CD8-positive, alpha-beta memory T cell (primary cell): ENCODE measurements at regions not wholly inside any gene's neighbourhood (a gene's known extent, or its start where the extent isn't known, plus 50 kb on each side); places are given as distances from the start of the nearest gene placed in this dataset.

Source experiments
- CTCF ChIA-PET: fragments of 350-600 bp; sonication (Branson Sonifier 250); formaldehyde crosslinking; loops from one replicate; lab custom pipeline; 2021; ENCODE audit warnings: antibody characterized with exemption; lab: Charles Lee
- POLR2A ChIA-PET: fragments of 350-600 bp; sonication (Branson Sonifier 250); formaldehyde crosslinking; loops from one replicate; lab custom pipeline; 2021; ENCODE audit warnings: antibody characterized with exemption; lab: Charles Lee
- DNase-seq, 5 donors: peaks; one replicate each; pipeline versions ENCODE4 v3.0.0 to v3.0.0-alpha.2; 2020 to 2022; ENCODE audit warnings: mixed read lengths in 1 of 5
- H3K27ac ChIP-seq: one replicate; pipeline ENCODE4 v1.7.0; 2013; ENCODE audit warnings: low read depth, mild to moderate bottlenecking, low read length, moderate library complexity
- H3K27me3 ChIP-seq: 2 replicates; pipeline ENCODE4 v1.7.0; 2013; ENCODE audit warnings: low read length, mild to moderate bottlenecking; ENCODE audit not compliant: insufficient read depth, poor library complexity, severe bottlenecking
- H3K36me3 ChIP-seq: 2 replicates; pipeline ENCODE4 v1.7.0; 2013; ENCODE audit warnings: mild to moderate bottlenecking, low read length, moderate library complexity; ENCODE audit not compliant: insufficient read depth
- H3K4me1 ChIP-seq: 2 replicates; pipeline ENCODE4 v1.7.0; 2013; ENCODE audit warnings: mild to moderate bottlenecking, low read length, moderate library complexity; ENCODE audit not compliant: insufficient read depth
- H3K4me3 ChIP-seq: 2 replicates; pipeline ENCODE4 v1.7.0; 2013; ENCODE audit warnings: mild to moderate bottlenecking, low read length
- H3K9me3 ChIP-seq: 2 replicates; pipeline ENCODE4 v1.7.0; 2013; ENCODE audit warnings: mild to moderate bottlenecking, low read length
- H3K27ac Mint-ChIP-seq, 8 donors: one replicate each; pipeline ENCODE4 v1.8.0; 2020 to 2021; ENCODE audit warnings: mixed read lengths in 8 of 8, mild to moderate bottlenecking in 6 of 8, inconsistent platforms in 3 of 8, moderate library complexity in 3 of 8
- H3K27me3 Mint-ChIP-seq, 2 donors: one replicate each; pipeline ENCODE4 v1.8.0; 2020 to 2021; ENCODE audit warnings: mixed read lengths in 2 of 2, mild to moderate bottlenecking in 1 of 2, moderate library complexity in 1 of 2
- H3K36me3 Mint-ChIP-seq, 3 donors: one replicate each; pipeline ENCODE4 v1.8.0; 2020 to 2021; ENCODE audit warnings: mixed read lengths in 3 of 3, inconsistent platforms in 1 of 3, mild to moderate bottlenecking in 1 of 3
- H3K4me1 Mint-ChIP-seq, 3 donors: one replicate each; pipeline ENCODE4 v1.8.0; 2020 to 2021; ENCODE audit warnings: mixed read lengths in 3 of 3, inconsistent platforms in 1 of 3, mild to moderate bottlenecking in 1 of 3
- H3K4me3 Mint-ChIP-seq, 7 donors: one replicate each; pipeline ENCODE4 v1.8.0; 2020 to 2021; ENCODE audit warnings: mixed read lengths in 7 of 7, mild to moderate bottlenecking in 6 of 7, moderate library complexity in 4 of 7, inconsistent platforms in 2 of 7
- H3K9me3 Mint-ChIP-seq, 5 donors: one replicate each; pipeline ENCODE4 v1.8.0; 2020 to 2022; ENCODE audit warnings: mixed read lengths in 5 of 5, mild to moderate bottlenecking in 3 of 5, moderate library complexity in 2 of 5, inconsistent platforms in 1 of 5

- no peak for DNase-seq
- Histone ChIP-seq H3K36me3 (no peaks in the 10 kb centered on the region), H3K9me3 (no peaks in the 10 kb centered on the region), H3K27me3 (no peaks in the 10 kb centered on the region), H3K4me1 (no peaks in the 10 kb centered on the region), H3K4me3 (no peak overlapping the region), H3K27ac (no peak overlapping the region)
- H3K36me3 Mint-ChIP-seq: no peaks in the 10 kb centered on the region
- no peaks in the 10 kb centered on the region for H3K4me1 Mint-ChIP-seq
- ChIA-PET CTCF (no interaction called here), POLR2A (no interaction called here)
- no peak overlapping the region for H3K4me3 Mint-ChIP-seq
- peaks cover 0 to 10% of the 10 kb centered on the region in 2 donors for H3K27me3 Mint-ChIP-seq
- H3K9me3 Mint-ChIP-seq: no peaks in the 10 kb centered on the region
- H3K27ac Mint-ChIP-seq: no peak overlapping the region
These were observed 133.8 kb downstream of the VEGFA start for GRCh38 chr6:43903739-43904290.

- no peak overlapping the region for H3K4me3 ChIP-seq
- Mint-ChIP-seq H3K36me3 (no peaks in the 10 kb centered on the region), H3K9me3 (peaks cover 0 to 2% (median 0%) of the 10 kb centered on the region in 5 donors), H3K4me3 (no peak overlapping the region), H3K4me1 (no peaks in the 10 kb centered on the region), H3K27ac (no peak overlapping the region), H3K27me3 (peaks cover 0 to 11% of the 10 kb centered on the region in 2 donors)
- ChIA-PET POLR2A (no interaction called here), CTCF (interaction anchor here (0.8 to 1.3 kb wide), 2 partner anchors 12 to 151 kb away, joined by 3 read pairs; no protein-coding TSS in a partner anchor)
- H3K4me1 ChIP-seq: no peaks in the 10 kb centered on the region
- DNase-seq: no peak
- no peak overlapping the region for H3K27ac ChIP-seq
- H3K36me3 ChIP-seq: no peaks in the 10 kb centered on the region
- no peaks in the 10 kb centered on the region for H3K9me3 ChIP-seq
- H3K27me3 ChIP-seq: no peaks in the 10 kb centered on the region
These were observed 131.8 kb downstream of the VEGFA start for GRCh38 chr6:43901733-43902230.

- ChIA-PET POLR2A (no interaction called here), CTCF (interaction anchor here (0.8 to 1.3 kb wide), 2 partner anchors 12 to 152 kb away, joined by 3 read pairs; no protein-coding TSS in a partner anchor)
- H3K9me3 Mint-ChIP-seq: peaks cover 0 to 2% (median 0%) of the 10 kb centered on the region in 5 donors
- H3K27ac ChIP-seq: no peak overlapping the region
- H3K27me3 Mint-ChIP-seq: peaks cover 0 to 15% of the 10 kb centered on the region in 2 donors
- no peak overlapping the region for H3K27ac Mint-ChIP-seq
- DNase-seq: no peak
- H3K4me1 Mint-ChIP-seq: no peaks in the 10 kb centered on the region
- H3K36me3 ChIP-seq: no peaks in the 10 kb centered on the region
- no peaks in the 10 kb centered on the region for H3K4me1 ChIP-seq
- peaks cover 0 to 2% (median 0%) of the 10 kb centered on the region in 3 donors for H3K36me3 Mint-ChIP-seq
- H3K27me3 ChIP-seq: no peaks in the 10 kb centered on the region
- H3K4me3 ChIP-seq: no peak overlapping the region
- H3K4me3 Mint-ChIP-seq: no peak overlapping the region
- H3K9me3 ChIP-seq: no peaks in the 10 kb centered on the region
These were observed 131.1 kb downstream of the VEGFA start for GRCh38 chr6:43900916-43901732.

- CTCF ChIA-PET: interaction anchor here (1.3 kb wide), 1 partner anchor 153 kb away, joined by 3 read pairs; no protein-coding TSS in a partner anchor
- DNase-seq: no peak
These were observed 130.5 kb downstream of the VEGFA start for GRCh38 chr6:43900560-43900915.

GRCh38 chr6:43899830-43900229 lies 129.8 kb downstream of the VEGFA start:
- Histone ChIP-seq H3K27ac (no peak overlapping the region), H3K36me3 (no peaks in the 10 kb centered on the region), H3K9me3 (no peaks in the 10 kb centered on the region), H3K27me3 (no peaks in the 10 kb centered on the region), H3K4me3 (no peak overlapping the region), H3K4me1 (no peaks in the 10 kb centered on the region)
- no peak for DNase-seq
- CTCF ChIA-PET: no interaction called here
- peaks cover 0 to 3% (median 0%) of the 10 kb centered on the region in 3 donors for H3K36me3 Mint-ChIP-seq
- POLR2A ChIA-PET: no interaction called here
- no peak overlapping the region for H3K4me3 Mint-ChIP-seq
- H3K4me1 Mint-ChIP-seq: no peaks in the 10 kb centered on the region
- peaks cover 0 to 17% of the 10 kb centered on the region in 2 donors for H3K27me3 Mint-ChIP-seq
- no peak overlapping the region for H3K27ac Mint-ChIP-seq
- peaks cover 0 to 2% (median 0%) of the 10 kb centered on the region in 5 donors for H3K9me3 Mint-ChIP-seq

More at GRCh38 chr6:43900560-43900915, 130.5 kb downstream of the VEGFA start:
- Histone ChIP-seq H3K4me1 (no peaks in the 10 kb centered on the region), H3K4me3 (no peak overlapping the region), H3K36me3 (no peaks in the 10 kb centered on the region), H3K27ac (no peak overlapping the region), H3K27me3 (no peaks in the 10 kb centered on the region), H3K9me3 (no peaks in the 10 kb centered on the region)
- no peak overlapping the region for H3K4me3 Mint-ChIP-seq
- H3K9me3 Mint-ChIP-seq: peaks cover 0 to 2% (median 0%) of the 10 kb centered on the region in 5 donors
- POLR2A ChIA-PET: no interaction called here
- H3K36me3 Mint-ChIP-seq: peaks cover 0 to 3% (median 0%) of the 10 kb centered on the region in 3 donors
- H3K27me3 Mint-ChIP-seq: peaks cover 0 to 15% of the 10 kb centered on the region in 2 donors
- no peak overlapping the region for H3K27ac Mint-ChIP-seq
- no peaks in the 10 kb centered on the region for H3K4me1 Mint-ChIP-seq

GRCh38 chr6:43898358-43899131 lies 128.5 kb downstream of the VEGFA start:
- no peaks in the 10 kb centered on the region for H3K4me1 ChIP-seq
- no peak for DNase-seq
- Mint-ChIP-seq H3K27me3 (peaks cover 0 to 17% of the 10 kb centered on the region in 2 donors), H3K36me3 (peaks cover 0 to 3% (median 0%) of the 10 kb centered on the region in 3 donors), H3K4me3 (no peak overlapping the region), H3K9me3 (peaks cover 0 to 2% (median 0%) of the 10 kb centered on the region in 5 donors), H3K4me1 (no peaks in the 10 kb centered on the region), H3K27ac (no peak overlapping the region)
- H3K9me3 ChIP-seq: no peaks in the 10 kb centered on the region
- CTCF ChIA-PET: no interaction called here
- no peaks in the 10 kb centered on the region for H3K36me3 ChIP-seq
- no peak overlapping the region for H3K4me3 ChIP-seq
- no peak overlapping the region for H3K27ac ChIP-seq
- H3K27me3 ChIP-seq: no peaks in the 10 kb centered on the region
- POLR2A ChIA-PET: no interaction called here

- Histone ChIP-seq H3K4me3 (no peak overlapping the region), H3K9me3 (no peaks in the 10 kb centered on the region), H3K36me3 (no peaks in the 10 kb centered on the region), H3K27me3 (no peaks in the 10 kb centered on the region), H3K4me1 (no peaks in the 10 kb centered on the region), H3K27ac (no peak overlapping the region)
- no peak for DNase-seq
- Mint-ChIP-seq H3K27ac (no peak overlapping the region), H3K4me1 (no peaks in the 10 kb centered on the region), H3K4me3 (no peak overlapping the region), H3K9me3 (peaks cover 0 to 2% (median 0%) of the 10 kb centered on the region in 5 donors), H3K27me3 (peaks cover 0 to 18% of the 10 kb centered on the region in 2 donors), H3K36me3 (peaks cover 0 to 3% (median 0%) of the 10 kb centered on the region in 3 donors)
- ChIA-PET POLR2A (no interaction called here), CTCF (no interaction called here)
These were observed 127.7 kb downstream of the VEGFA start for GRCh38 chr6:43897571-43898302.
